Glutamatergic neuron (in vitro differentiated cells): ENCODE measurements at regions not wholly inside any gene's neighbourhood (a gene's known extent, or its start where the extent isn't known, plus 50 kb on each side); places are given as distances from the start of the nearest gene placed in this dataset.

ENCODE experiments used
- DNase-seq: peaks from one replicate; pipeline ENCODE4 v3.0.0; 2022
- H3K27ac Mint-ChIP-seq: one replicate; pipeline ENCODE4 v1.8.0; 2020; ENCODE audit warnings: mild to moderate bottlenecking, mixed read lengths, inconsistent platforms; ENCODE audit not compliant: unreplicated experiment
- H3K27me3 Mint-ChIP-seq: one replicate; pipeline ENCODE4 v1.8.0; 2020; ENCODE audit warnings: mild to moderate bottlenecking, moderate library complexity, mixed read lengths, inconsistent platforms; ENCODE audit not compliant: unreplicated experiment
- H3K36me3 Mint-ChIP-seq: one replicate; pipeline ENCODE4 v1.8.0; 2020; ENCODE audit warnings: mild to moderate bottlenecking, mixed read lengths, inconsistent platforms; ENCODE audit not compliant: unreplicated experiment
- H3K4me1 Mint-ChIP-seq: one replicate; pipeline ENCODE4 v1.8.0; 2020; ENCODE audit warnings: mild to moderate bottlenecking, low read depth, mixed read lengths, inconsistent platforms; ENCODE audit not compliant: unreplicated experiment
- H3K4me3 Mint-ChIP-seq: one replicate; pipeline ENCODE4 v1.8.0; 2020; ENCODE audit warnings: mild to moderate bottlenecking, mixed read lengths, inconsistent platforms; ENCODE audit not compliant: unreplicated experiment
- H3K9me3 Mint-ChIP-seq: one replicate; pipeline ENCODE4 v1.8.0; 2020; ENCODE audit warnings: mild to moderate bottlenecking, moderate library complexity, mixed read lengths, inconsistent platforms; ENCODE audit not compliant: unreplicated experiment
- CTCF ChIP-seq: fragments of 200-600 bp; sonication (generic); IDR thresholded peaks from one replicate; pipeline ENCODE4 v1.5.0; 2021; ENCODE audit not compliant: partially characterized antibody, unreplicated experiment

- Mint-ChIP-seq H3K27me3 (no peaks in the 10 kb centered on the region), H3K9me3 (no peaks in the 10 kb centered on the region), H3K27ac (no peak overlapping the region), H3K4me3 (no peak overlapping the region), H3K36me3 (no peaks in the 10 kb centered on the region), H3K4me1 (no peaks in the 10 kb centered on the region)
- TF ChIP-seq CTCF, result no peak
- DNase-seq, result no peak
Observed at GRCh38 chr5:53378190-53378589, 102.2 kb upstream of the FST start.

GRCh38 chr5:53378590-53379247 lies 101.7 kb upstream of the FST start:
- no peaks in the 10 kb centered on the region for H3K27me3 Mint-ChIP-seq
- H3K9me3 Mint-ChIP-seq, result no peaks in the 10 kb centered on the region
- DNase-seq, result no peak
- no peak overlapping the region for H3K4me3 Mint-ChIP-seq
- no peaks in the 10 kb centered on the region for H3K4me1 Mint-ChIP-seq
- H3K36me3 Mint-ChIP-seq, result no peaks in the 10 kb centered on the region
- TF ChIP-seq CTCF, result no peak
- H3K27ac Mint-ChIP-seq, result no peak overlapping the region

- Mint-ChIP-seq H3K36me3 (peaks cover 3% of the 10 kb centered on the region), H3K27me3 (no peaks in the 10 kb centered on the region), H3K27ac (no peak overlapping the region), H3K9me3 (peaks cover 1% of the 10 kb centered on the region), H3K4me1 (no peaks in the 10 kb centered on the region), H3K4me3 (no peak overlapping the region)
- no peak for DNase-seq
- TF ChIP-seq CTCF, result no peak
Observed at GRCh38 chr5:53386341-53386740, 94.1 kb upstream of the FST start.

GRCh38 chr5:53389093-53389492 lies 91.3 kb upstream of the FST start:
- no peak for TF ChIP-seq CTCF
- Mint-ChIP-seq H3K36me3 (peaks cover 3% of the 10 kb centered on the region), H3K4me3 (no peak overlapping the region), H3K27ac (no peak overlapping the region), H3K9me3 (peaks cover 1% of the 10 kb centered on the region), H3K27me3 (no peaks in the 10 kb centered on the region), H3K4me1 (no peaks in the 10 kb centered on the region)
- no peak for DNase-seq

GRCh38 chr5:53392073-53392472 lies 88.4 kb upstream of the FST start:
- Mint-ChIP-seq H3K27ac (no peak overlapping the region), H3K4me1 (no peaks in the 10 kb centered on the region), H3K9me3 (peaks cover 1% of the 10 kb centered on the region), H3K27me3 (no peaks in the 10 kb centered on the region), H3K36me3 (peaks cover 3% of the 10 kb centered on the region), H3K4me3 (no peak overlapping the region)
- TF ChIP-seq CTCF, result no peak
- no peak for DNase-seq
